ENCODE measurements at regions not wholly inside any gene's neighbourhood (a gene's known extent, or its start where the extent isn't known, plus 50 kb on each side); places are given as distances from the start of the nearest gene placed in this dataset.

DNA sequence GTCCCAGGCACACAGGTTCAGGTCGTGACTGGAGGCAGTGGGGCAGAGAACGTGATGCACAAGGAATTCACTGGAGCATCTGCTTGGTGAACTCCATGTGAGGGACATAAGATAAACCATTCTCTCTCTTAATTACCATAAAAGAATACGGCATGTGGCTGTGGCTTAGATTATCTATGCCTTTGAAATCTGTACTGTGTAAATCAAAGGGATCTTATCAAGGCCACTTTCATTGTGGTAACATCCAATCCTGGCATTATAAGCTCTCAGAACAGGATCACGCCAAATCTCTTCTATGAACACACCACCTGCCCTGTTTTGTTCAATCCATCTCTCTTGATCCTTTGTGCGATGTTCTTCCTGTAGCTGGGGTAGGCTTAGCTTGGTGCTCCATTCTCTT is 192.3 kb downstream of the SPATA18 start:
- no peak for DNase-seq (ENCODE audit: low read depth in 2 of 2)
- TF ChIP-seq, protein P1, sequence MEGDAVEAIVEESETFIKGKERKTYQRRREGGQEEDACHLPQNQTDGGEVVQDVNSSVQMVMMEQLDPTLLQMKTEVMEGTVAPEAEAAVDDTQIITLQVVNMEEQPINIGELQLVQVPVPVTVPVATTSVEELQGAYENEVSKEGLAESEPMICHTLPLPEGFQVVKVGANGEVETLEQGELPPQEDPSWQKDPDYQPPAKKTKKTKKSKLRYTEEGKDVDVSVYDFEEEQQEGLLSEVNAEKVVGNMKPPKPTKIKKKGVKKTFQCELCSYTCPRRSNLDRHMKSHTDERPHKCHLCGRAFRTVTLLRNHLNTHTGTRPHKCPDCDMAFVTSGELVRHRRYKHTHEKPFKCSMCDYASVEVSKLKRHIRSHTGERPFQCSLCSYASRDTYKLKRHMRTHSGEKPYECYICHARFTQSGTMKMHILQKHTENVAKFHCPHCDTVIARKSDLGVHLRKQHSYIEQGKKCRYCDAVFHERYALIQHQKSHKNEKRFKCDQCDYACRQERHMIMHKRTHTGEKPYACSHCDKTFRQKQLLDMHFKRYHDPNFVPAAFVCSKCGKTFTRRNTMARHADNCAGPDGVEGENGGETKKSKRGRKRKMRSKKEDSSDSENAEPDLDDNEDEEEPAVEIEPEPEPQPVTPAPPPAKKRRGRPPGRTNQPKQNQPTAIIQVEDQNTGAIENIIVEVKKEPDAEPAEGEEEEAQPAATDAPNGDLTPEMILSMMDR (IDR thresholded peaks at IDR 0.05; ENCODE audit: low read depth, low read length), result no peak
- no peak overlapping the region for H3K4me3 ChIP-seq (replicated peaks in 1 of 2; ENCODE audit: low read depth in 2 of 2, low read length in 2 of 2)

DNA sequence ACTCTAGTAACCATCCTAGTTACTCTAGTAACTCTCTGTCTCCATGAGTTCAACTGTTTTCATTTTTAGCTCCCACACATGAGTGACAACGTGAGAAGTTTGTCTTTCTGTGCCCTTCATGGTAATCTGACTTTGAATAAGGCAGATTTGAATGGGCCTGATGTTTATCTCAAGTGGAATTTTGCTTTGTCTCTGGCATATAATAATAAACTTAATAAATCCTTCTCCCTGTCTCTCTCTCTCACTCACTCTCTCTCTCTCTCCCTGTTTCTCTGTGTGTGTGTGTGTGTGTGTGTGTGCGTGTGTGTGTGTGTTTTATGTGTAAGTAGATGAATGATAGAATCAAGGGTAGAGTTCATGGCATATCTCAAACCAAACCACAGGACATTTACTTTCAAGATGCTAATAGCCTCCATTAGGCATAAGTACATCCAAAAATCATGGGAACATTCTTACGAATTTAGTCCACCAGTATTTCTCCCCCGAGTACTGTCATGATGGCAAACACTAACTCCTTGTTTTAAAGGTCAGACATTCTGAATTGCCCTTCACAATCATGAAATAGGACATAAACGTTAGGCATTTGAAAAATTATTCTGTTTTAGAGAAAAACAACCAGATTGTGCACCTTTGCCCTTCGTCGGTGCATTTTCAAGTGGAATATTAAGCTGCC is 193.1 kb downstream of the SPATA18 start:
- TF ChIP-seq, protein P1 (IDR thresholded peaks at IDR 0.05; ENCODE audit: low read depth, low read length), result no peak
- no peak for DNase-seq (ENCODE audit: low read depth in 2 of 2)
- H3K4me3 ChIP-seq (replicated peaks in 1 of 2; ENCODE audit: low read depth in 2 of 2, low read length in 2 of 2), result no peak overlapping the region

DNA sequence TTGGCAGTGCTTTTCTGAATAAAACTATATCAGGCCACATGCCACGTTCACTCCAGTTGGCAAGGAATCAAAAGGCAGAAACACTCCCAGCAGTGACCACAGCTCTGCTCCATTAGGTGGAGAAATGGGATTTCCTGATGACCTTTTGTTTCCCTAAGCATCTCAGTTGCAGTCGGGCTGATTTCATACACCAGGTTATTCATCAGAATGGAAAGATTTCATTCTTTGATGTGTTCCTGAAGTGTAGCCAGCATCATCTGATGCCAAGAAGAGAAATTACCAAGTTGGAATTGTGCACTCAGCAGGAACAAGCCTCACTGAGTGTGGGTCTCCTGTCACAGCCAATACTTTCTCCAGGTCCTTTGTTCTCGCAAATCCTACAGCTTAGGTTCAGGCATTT is 193.7 kb downstream of the SPATA18 start:
- H3K4me3 ChIP-seq (replicated peaks in 1 of 2; ENCODE audit: low read depth in 2 of 2, low read length in 2 of 2), result no peak overlapping the region
- TF ChIP-seq, protein P1 (IDR thresholded peaks at IDR 0.05; ENCODE audit: low read depth, low read length), result no peak
- DNase-seq (ENCODE audit: low read depth in 2 of 2), result no peak

- TF ChIP-seq, protein P1 (IDR thresholded peaks at IDR 0.05; ENCODE audit: low read depth, low read length), result no peak
- DNase-seq (ENCODE audit: low read depth in 2 of 2), result no peak
- no peak overlapping the region for H3K4me3 ChIP-seq (replicated peaks in 1 of 2; ENCODE audit: low read depth in 2 of 2, low read length in 2 of 2)
Observed at GRCh38 chr4:52246827-52247226, 195.7 kb downstream of the SPATA18 start.

DNA sequence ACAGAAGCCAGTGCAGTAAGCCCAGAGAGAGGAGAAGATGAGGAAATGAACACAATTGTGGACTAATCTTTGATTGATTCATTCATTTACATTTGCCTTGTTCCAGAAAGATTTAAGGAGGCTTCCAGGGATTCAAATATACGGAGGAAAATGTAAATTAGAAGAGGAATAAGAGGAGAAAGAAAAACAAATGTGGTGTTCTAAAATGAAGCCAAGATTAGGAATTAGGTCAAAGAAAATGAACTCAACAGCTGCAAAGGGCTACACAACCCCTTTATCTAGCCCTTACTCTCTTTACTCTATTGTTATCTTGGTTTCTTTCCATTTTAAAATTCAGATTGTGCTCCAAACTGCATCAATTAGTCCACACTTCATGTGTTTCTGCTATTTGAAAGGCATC is 196.8 kb downstream of the SPATA18 start:
- H3K4me3 ChIP-seq (replicated peaks in 1 of 2; ENCODE audit: low read depth in 2 of 2, low read length in 2 of 2), result no peak overlapping the region
- DNase-seq (ENCODE audit: low read depth in 2 of 2), result no peak
- TF ChIP-seq, protein P1 (IDR thresholded peaks at IDR 0.05; ENCODE audit: low read depth, low read length), result no peak

DNA sequence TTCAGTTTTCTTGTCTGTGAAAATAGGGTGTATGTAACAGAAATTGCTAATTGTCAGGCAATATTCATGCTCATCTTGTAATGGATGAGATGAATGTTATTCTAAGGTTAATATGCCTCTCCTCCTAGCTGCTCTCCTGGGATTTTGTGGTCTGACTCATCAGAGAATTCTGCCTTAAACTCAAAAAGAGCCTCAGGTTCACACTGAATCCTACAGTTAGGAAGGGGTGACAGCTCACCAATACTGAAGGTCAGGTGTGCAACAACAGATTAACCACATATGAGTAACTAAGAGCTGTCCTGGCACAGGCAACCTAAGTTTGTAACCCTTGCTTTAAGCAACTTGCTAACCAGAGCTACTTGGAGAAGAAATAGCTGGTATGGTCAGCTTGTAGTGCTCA is 197.7 kb downstream of the SPATA18 start:
- DNase-seq (ENCODE audit: low read depth in 2 of 2), result peak in 1 of 2 donors; percentile 52
- TF ChIP-seq, protein P1 (IDR thresholded peaks at IDR 0.05; ENCODE audit: low read depth, low read length), result no peak
- H3K4me3 ChIP-seq (replicated peaks in 1 of 2; ENCODE audit: low read depth in 2 of 2, low read length in 2 of 2), result no peak overlapping the region

- TF ChIP-seq, protein P1 (IDR thresholded peaks at IDR 0.05; ENCODE audit: low read depth, low read length), result no peak
- no peak overlapping the region for H3K4me3 ChIP-seq (replicated peaks in 1 of 2; ENCODE audit: low read depth in 2 of 2, low read length in 2 of 2)
- DNase-seq (ENCODE audit: low read depth in 2 of 2), result no peak
Observed at GRCh38 chr4:52249581-52249980, 198.5 kb downstream of the SPATA18 start.
